Calu3 (cell line): ENCODE measurements at regions not wholly inside any gene's neighbourhood (a gene's known extent, or its start where the extent isn't known, plus 50 kb on each side); places are given as distances from the start of the nearest gene placed in this dataset.

Experiments used
- BruUV-seq: library from RNA; stranded (reverse); fragments of 400-500 nt; replicated peaks from 2 replicates; lab custom pipeline; 2021; lab: Mats Ljungman, UMichigan
- CTCF ChIA-PET: fragments of 300-600 bp; sonication (Branson Sonifier 250); formaldehyde crosslinking; loops from one replicate; lab custom pipeline; 2022; ENCODE audit warnings: antibody characterized with exemption; lab: Charles Lee
- DNase-seq: peaks from one replicate; pipeline ENCODE4 v3.0.0; 2022
- H3K27ac Mint-ChIP-seq: one replicate; pipeline ENCODE4 v1.8.0; 2022; ENCODE audit warnings: mixed read lengths; ENCODE audit not compliant: unreplicated experiment
- H3K27me3 Mint-ChIP-seq: one replicate; pipeline ENCODE4 v1.8.0; 2022; ENCODE audit warnings: mixed read lengths; ENCODE audit not compliant: unreplicated experiment
- H3K36me3 Mint-ChIP-seq: one replicate; pipeline ENCODE4 v1.8.0; 2022; ENCODE audit warnings: mild to moderate bottlenecking, moderate library complexity, mixed read lengths; ENCODE audit not compliant: insufficient read depth, unreplicated experiment
- H3K4me1 Mint-ChIP-seq: one replicate; pipeline ENCODE4 v1.8.0; 2022; ENCODE audit warnings: mild to moderate bottlenecking, low read depth, mixed read lengths; ENCODE audit not compliant: unreplicated experiment
- H3K4me3 Mint-ChIP-seq: one replicate; pipeline ENCODE4 v1.8.0; 2022; ENCODE audit warnings: mild to moderate bottlenecking, low read depth, moderate library complexity, mixed read lengths; ENCODE audit not compliant: unreplicated experiment
- H3K9me3 Mint-ChIP-seq: one replicate; pipeline ENCODE4 v1.8.0; 2022; ENCODE audit warnings: low read depth, mixed read lengths; ENCODE audit not compliant: unreplicated experiment
- intact Hi-C: fragments of 100-400 bp; cut with micrococcal nuclease; formaldehyde crosslinking; loops from one replicate; pipeline ENCODE4 v1.10.0; 2022; ENCODE audit not compliant: unreplicated experiment
- TF ChIP-seq, protein P1 (sequence below): fragments of 200-600 bp; IDR thresholded peaks from one replicate; pipeline ENCODE4 v1.8.0; 2022; ENCODE audit warnings: antibody characterized with exemption; ENCODE audit not compliant: unreplicated experiment

DNA sequence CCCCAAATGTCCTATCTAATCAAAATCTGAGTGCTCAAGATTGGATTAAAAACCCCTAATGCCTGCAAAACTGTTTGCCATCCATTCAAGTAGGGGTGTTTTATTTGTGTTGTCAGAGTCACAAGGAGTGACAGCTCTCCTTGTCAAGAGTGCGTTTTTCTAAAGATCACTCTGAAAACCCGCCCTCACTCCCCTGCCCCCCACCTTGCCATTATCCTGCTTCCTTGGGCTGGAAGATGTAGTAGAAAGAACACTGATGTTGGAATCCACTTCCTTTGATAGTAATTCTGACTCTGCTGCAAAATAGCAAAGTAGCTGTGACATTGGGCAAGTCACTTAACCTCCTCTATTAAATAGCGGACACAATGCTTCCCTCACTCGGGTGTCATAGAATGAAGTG is 155.6 kb downstream of the TSN start:
- H3K36me3 Mint-ChIP-seq, result no peaks in the 10 kb centered on the region
- peaks cover 82% of the 10 kb centered on the region for H3K27me3 Mint-ChIP-seq
- no peaks in the 10 kb centered on the region for H3K4me1 Mint-ChIP-seq
- DNase-seq, result no peak
- CTCF ChIA-PET, result no interaction called here
- no TSS peak for BruUV-seq
- no peaks in the 10 kb centered on the region for H3K9me3 Mint-ChIP-seq
- H3K27ac Mint-ChIP-seq, result no peak overlapping the region
- intact Hi-C loops, result no loop called here
- no peak overlapping the region for H3K4me3 Mint-ChIP-seq
- TF ChIP-seq, protein P1, sequence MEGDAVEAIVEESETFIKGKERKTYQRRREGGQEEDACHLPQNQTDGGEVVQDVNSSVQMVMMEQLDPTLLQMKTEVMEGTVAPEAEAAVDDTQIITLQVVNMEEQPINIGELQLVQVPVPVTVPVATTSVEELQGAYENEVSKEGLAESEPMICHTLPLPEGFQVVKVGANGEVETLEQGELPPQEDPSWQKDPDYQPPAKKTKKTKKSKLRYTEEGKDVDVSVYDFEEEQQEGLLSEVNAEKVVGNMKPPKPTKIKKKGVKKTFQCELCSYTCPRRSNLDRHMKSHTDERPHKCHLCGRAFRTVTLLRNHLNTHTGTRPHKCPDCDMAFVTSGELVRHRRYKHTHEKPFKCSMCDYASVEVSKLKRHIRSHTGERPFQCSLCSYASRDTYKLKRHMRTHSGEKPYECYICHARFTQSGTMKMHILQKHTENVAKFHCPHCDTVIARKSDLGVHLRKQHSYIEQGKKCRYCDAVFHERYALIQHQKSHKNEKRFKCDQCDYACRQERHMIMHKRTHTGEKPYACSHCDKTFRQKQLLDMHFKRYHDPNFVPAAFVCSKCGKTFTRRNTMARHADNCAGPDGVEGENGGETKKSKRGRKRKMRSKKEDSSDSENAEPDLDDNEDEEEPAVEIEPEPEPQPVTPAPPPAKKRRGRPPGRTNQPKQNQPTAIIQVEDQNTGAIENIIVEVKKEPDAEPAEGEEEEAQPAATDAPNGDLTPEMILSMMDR, result no peak

- CTCF ChIA-PET, result no interaction called here
- no TSS peak for BruUV-seq
- intact Hi-C loops, result no loop called here
- no peak for DNase-seq
- H3K36me3 Mint-ChIP-seq, result no peaks in the 10 kb centered on the region
- H3K27me3 Mint-ChIP-seq, result peaks cover 77% of the 10 kb centered on the region
- H3K9me3 Mint-ChIP-seq, result no peaks in the 10 kb centered on the region
- H3K4me3 Mint-ChIP-seq, result no peak overlapping the region
- no peaks in the 10 kb centered on the region for H3K4me1 Mint-ChIP-seq
- H3K27ac Mint-ChIP-seq, result no peak overlapping the region
- TF ChIP-seq, protein P1, result no peak
Measured at GRCh38 chr2:121917143-121917542, 161.7 kb downstream of the TSN start.

- TF ChIP-seq, protein P1, result no peak
- CTCF ChIA-PET, result no interaction called here
- Mint-ChIP-seq H3K9me3 (no peaks in the 10 kb centered on the region), H3K27me3 (peaks cover 73% of the 10 kb centered on the region), H3K4me1 (no peaks in the 10 kb centered on the region), H3K4me3 (no peak overlapping the region), H3K36me3 (no peaks in the 10 kb centered on the region), H3K27ac (no peak overlapping the region)
- BruUV-seq, result no TSS peak
- intact Hi-C loops, result no loop called here
- no peak for DNase-seq
Measured at GRCh38 chr2:121918231-121918630, 162.8 kb downstream of the TSN start.

GRCh38 chr2:121919803-121920202 is 164.4 kb downstream of the TSN start:
- no peak overlapping the region for H3K4me3 Mint-ChIP-seq
- TF ChIP-seq, protein P1, result no peak
- H3K4me1 Mint-ChIP-seq, result no peaks in the 10 kb centered on the region
- intact Hi-C loops, result no loop called here
- H3K27me3 Mint-ChIP-seq, result peaks cover 75% of the 10 kb centered on the region
- no peak for DNase-seq
- BruUV-seq, result no TSS peak
- H3K36me3 Mint-ChIP-seq, result no peaks in the 10 kb centered on the region
- H3K9me3 Mint-ChIP-seq, result no peaks in the 10 kb centered on the region
- CTCF ChIA-PET, result no interaction called here
- H3K27ac Mint-ChIP-seq, result no peak overlapping the region
